Stomach (tissue), 8 donors: ENCODE measurements at regions not wholly inside any gene's neighbourhood (a gene's known extent, or its start where the extent isn't known, plus 50 kb on each side); places are given as distances from the start of the nearest gene placed in this dataset.

Source experiments
- DNase-seq, 2 donors: peaks; one replicate each; pipeline versions ENCODE4 v3.0.0 to v3.0.0-alpha.2; 2013 to 2019
- H3K27ac ChIP-seq, 5 donors: fragments of 200-600 bp in 4 of 5; sonication (generic) in 4 of 5; one replicate each; pipeline ENCODE4 v1.5.1; 2013 to 2019; ENCODE audit warnings: mild to moderate bottlenecking in 1 of 5, moderate library complexity in 1 of 5
- H3K27me3 ChIP-seq, 3 donors: fragments of 200-600 bp; sonication (generic); one replicate each; pipeline ENCODE4 v1.5.1; 2017 to 2019; ENCODE audit warnings: mixed run types in 1 of 3
- H3K36me3 ChIP-seq, 4 donors: fragments of 200-600 bp; sonication (generic); 1 replicate in 3 of 4; 2 replicates in 1 of 4; pipeline ENCODE4 v1.5.1; 2016 to 2019
- H3K4me1 ChIP-seq, 4 donors: fragments of 200-600 bp; sonication (generic); one replicate each; pipeline ENCODE4 v1.5.1; 2016 to 2019
- H3K4me3 ChIP-seq, 4 donors: fragments of 200-600 bp; sonication (generic) in 3 of 4; one replicate each; pipeline ENCODE4 v1.5.1; 2016 to 2019; ENCODE audit warnings: mild to moderate bottlenecking in 1 of 4
- H3K9me3 ChIP-seq, 4 donors: fragments of 200-600 bp; sonication (generic); one replicate each; pipeline ENCODE4 v1.5.1; 2016 to 2019
- CTCF ChIP-seq, 7 experiments: fragments of 450-650 bp in 4 of 7; fragments of 200-600 bp in 3 of 7; sonication (generic) in 3 of 7; IDR thresholded peaks; one replicate each; pipeline ENCODE4 v1.5.1; 2016 to 2019; ENCODE audit warnings: antibody characterized with exemption in 7 of 7, control low read depth in 2 of 7, mild to moderate bottlenecking in 1 of 7
- EP300 ChIP-seq: sonication (generic); formaldehyde crosslinking; IDR thresholded peaks from one replicate; pipeline ENCODE4 v1.6.1; 2017; ENCODE audit warnings: antibody characterized with exemption
- POLR2A ChIP-seq, 4 donors: fragments of 450-650 bp; IDR thresholded peaks; one replicate each; pipeline ENCODE4 v1.6.1; 2016; ENCODE audit warnings: antibody characterized with exemption in 4 of 4, control low read depth in 2 of 4, mild to moderate bottlenecking in 1 of 4, moderate library complexity in 1 of 4
- POLR2AphosphoS5 ChIP-seq, 3 donors: sonication (generic); formaldehyde crosslinking; IDR thresholded peaks; one replicate each; pipeline ENCODE4 v1.6.1; 2016; ENCODE audit warnings: antibody characterized with exemption in 3 of 3
- WGBS, 5 donors: extraction: QIAGEN DNeasy Blood & Tissue Kit in 3 of 5; methylation state at CpG; one replicate each; pipeline versions ENCODE4 v1.1.5 to v1.1.7; 2013 to 2018; 5-methylcytosine and 5-hydroxymethylcytosine counted together
- intact Hi-C: fragments of 100-400 bp; cut with DNase I; formaldehyde crosslinking; loops from one replicate; pipeline ENCODE4 v1.15.1; 2023; ENCODE audit warnings: low total_unique reads
- donor health status: healthy with polysubstance abuse.
- donor health status: Bipolar disorder and iron deficiency.
- donor health status: healthy.

GRCh38 chr1:147478521-147478920 is 62.8 kb upstream of the BCL9 start:
- intact Hi-C loops, result no loop called here
- Histone ChIP-seq H3K4me3 (no peak overlapping the region), H3K27me3 (peaks cover 0 to 4% (median 0%) of the 10 kb centered on the region in 3 donors), H3K4me1 (no peaks in the 10 kb centered on the region), H3K9me3 (no peaks in the 10 kb centered on the region), H3K27ac (no peak overlapping the region), H3K36me3 (no peaks in the 10 kb centered on the region)
- no peak for TF ChIP-seq POLR2A (IDR thresholded peaks at IDR 0.05)
- no peak for TF ChIP-seq POLR2AphosphoS5 (IDR thresholded peaks at IDR 0.05)
- TF ChIP-seq EP300, result no peak
- TF ChIP-seq CTCF (IDR thresholded peaks at IDR 0.05), result no peak
- DNase-seq, result no peak
- WGBS, 5 donors, result 65 to 72% (median 69%) methylated on average over 4 of the region's 4 CpGs

DNA sequence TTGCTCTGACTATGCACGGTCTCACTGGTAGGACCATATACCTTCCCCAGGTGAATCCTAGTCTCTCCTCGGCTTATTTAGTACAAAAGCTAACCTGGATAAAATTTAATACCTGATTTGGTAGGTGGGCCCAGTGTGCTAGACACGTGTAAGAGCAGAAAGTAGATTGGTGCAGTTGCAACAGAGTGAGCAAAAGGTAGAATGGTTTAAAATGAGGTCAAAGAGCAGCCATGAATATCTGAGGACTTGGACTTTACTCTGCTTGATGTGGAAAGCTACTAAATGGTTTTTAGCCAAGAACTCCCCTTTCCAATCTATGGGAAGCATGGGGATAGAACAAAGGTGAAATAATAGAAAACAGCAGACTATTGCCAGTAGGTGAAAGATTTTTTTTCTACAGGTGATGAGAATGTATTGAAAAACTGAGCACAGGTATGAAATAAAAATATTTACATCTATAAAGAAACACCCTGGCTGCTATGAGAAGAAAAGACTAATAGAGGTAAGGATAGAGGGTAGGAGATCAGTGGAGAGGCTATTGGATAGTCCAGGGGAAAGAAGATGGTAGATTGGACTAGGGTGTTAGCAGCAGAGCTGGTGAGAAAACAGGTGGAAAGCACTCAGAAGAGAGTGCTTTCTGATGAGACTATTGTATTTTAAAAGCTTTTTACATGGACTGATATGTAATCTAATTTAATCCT is 61.3 kb upstream of the BCL9 start:
- intact Hi-C loops, result no loop called here
- no peak overlapping the region for H3K27ac ChIP-seq
- peaks cover 0 to 4% (median 0%) of the 10 kb centered on the region in 3 donors for H3K27me3 ChIP-seq
- no peaks in the 10 kb centered on the region for H3K9me3 ChIP-seq
- H3K4me3 ChIP-seq, result no peak overlapping the region
- 67 to 80% (median 70%) methylated on average over 3 of the region's 3 CpGs for whole genome bisulfite sequencing, 5 donors
- DNase-seq, result peak in 1 of 2 donors; percentile 16
- H3K36me3 ChIP-seq, result no peaks in the 10 kb centered on the region
- TF ChIP-seq POLR2A (IDR thresholded peaks at IDR 0.05) (no peak), POLR2AphosphoS5 (IDR thresholded peaks at IDR 0.05) (no peak), CTCF (IDR thresholded peaks at IDR 0.05) (no peak), EP300 (no peak)
- no peaks in the 10 kb centered on the region for H3K4me1 ChIP-seq

DNA sequence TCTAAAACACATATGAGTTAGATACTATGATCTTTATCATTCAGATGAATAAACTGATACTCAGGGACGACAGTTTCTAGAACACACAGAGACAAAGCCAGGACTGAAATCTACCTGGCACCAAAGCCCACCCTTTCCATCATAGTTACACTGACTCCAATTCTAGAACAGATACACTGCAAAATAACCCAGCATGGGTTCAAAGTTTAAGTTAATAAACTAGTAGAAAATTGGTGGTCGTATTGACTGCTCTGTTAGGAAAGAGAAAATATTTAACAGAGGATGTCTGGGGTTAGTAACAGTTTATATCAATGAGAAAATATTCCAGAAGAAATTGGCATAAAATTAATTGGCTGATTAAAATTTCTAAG is 60.8 kb upstream of the BCL9 start:
- Histone ChIP-seq H3K4me3 (no peak overlapping the region), H3K27me3 (peaks cover 0 to 4% (median 0%) of the 10 kb centered on the region in 3 donors), H3K9me3 (no peaks in the 10 kb centered on the region), H3K27ac (no peak overlapping the region), H3K36me3 (no peaks in the 10 kb centered on the region), H3K4me1 (no peaks in the 10 kb centered on the region)
- TF ChIP-seq POLR2AphosphoS5 (IDR thresholded peaks at IDR 0.05) (no peak), EP300 (no peak), POLR2A (IDR thresholded peaks at IDR 0.05) (no peak), CTCF (IDR thresholded peaks at IDR 0.05) (no peak)
- no peak for DNase-seq
- 28 to 60% (median 43%) methylated on average over 2 of the region's 2 CpGs for WGBS, 5 donors
- intact Hi-C loops, result no loop called here

- no peak for DNase-seq
- no peak for TF ChIP-seq EP300
- TF ChIP-seq POLR2A (IDR thresholded peaks at IDR 0.05), result no peak
- WGBS, 5 donors, result 55 to 78% (median 71%) methylated on average over 9 of the region's 9 CpGs
- Histone ChIP-seq H3K36me3 (no peaks in the 10 kb centered on the region), H3K27ac (no peak overlapping the region), H3K4me3 (no peak overlapping the region), H3K27me3 (peaks cover 0 to 7% (median 0%) of the 10 kb centered on the region in 3 donors), H3K4me1 (no peaks in the 10 kb centered on the region), H3K9me3 (no peaks in the 10 kb centered on the region)
- intact Hi-C loops, result no loop called here
Measured at GRCh38 chr1:147486876-147487656, 54.2 kb upstream of the BCL9 start.
